Small intestine (tissue), 7 donors: ENCODE measurements at regions not wholly inside any gene's neighbourhood (a gene's known extent, or its start where the extent isn't known, plus 50 kb on each side); places are given as distances from the start of the nearest gene placed in this dataset.

Experiments used
- DNase-seq, 2 donors: peaks; one replicate each; pipeline versions ENCODE4 v3.0.0 to v3.0.0-alpha.2; 2013
- FAIRE-seq: peaks from 2 replicates; lab custom pipeline; 2012; peaks lifted over from hg19 to GRCh38; lab: Jason Lieb, UNC
- H3K27ac ChIP-seq, 3 donors: one replicate each; pipeline ENCODE4 v1.5.1; 2013; ENCODE audit warnings: low read length in 2 of 3, mild to moderate bottlenecking in 2 of 3, control low read depth in 1 of 3, inconsistent platforms in 1 of 3, low read depth in 1 of 3, moderate library complexity in 1 of 3
- H3K27me3 ChIP-seq, 3 donors: one replicate each; pipeline ENCODE4 v1.6.1; 2013; ENCODE audit warnings: low read length in 3 of 3, inconsistent platforms in 1 of 3; ENCODE audit not compliant: control insufficient read depth in 3 of 3, insufficient read depth in 3 of 3
- H3K36me3 ChIP-seq, 3 donors: one replicate each; pipeline ENCODE4 v1.6.1; 2013; ENCODE audit warnings: low read length in 3 of 3, inconsistent platforms in 1 of 3, low read depth in 1 of 3, mild to moderate bottlenecking in 1 of 3, moderate library complexity in 1 of 3; ENCODE audit not compliant: control insufficient read depth in 3 of 3, insufficient read depth in 2 of 3
- H3K4me1 ChIP-seq, 3 donors: one replicate each; pipeline ENCODE4 v1.6.1; 2013; ENCODE audit warnings: low read length in 2 of 3, inconsistent platforms in 1 of 3, low read depth in 1 of 3, mild to moderate bottlenecking in 1 of 3, moderate library complexity in 1 of 3; ENCODE audit not compliant: control insufficient read depth in 3 of 3, insufficient read depth in 2 of 3
- H3K4me3 ChIP-seq, 3 donors: one replicate each; pipeline ENCODE4 v1.5.1; 2013; ENCODE audit warnings: low read length in 3 of 3, control low read depth in 1 of 3, inconsistent platforms in 1 of 3, low read depth in 1 of 3, mild to moderate bottlenecking in 1 of 3, moderate library complexity in 1 of 3
- H3K9me3 ChIP-seq, 2 donors: one replicate each; pipeline ENCODE4 v1.6.1; 2013; ENCODE audit warnings: low read depth in 1 of 2, low read length in 1 of 2; ENCODE audit not compliant: control insufficient read depth in 2 of 2, insufficient read depth in 1 of 2
- WGBS, 3 donors: extraction: QIAGEN DNeasy Blood & Tissue Kit; methylation state at CpG; one replicate each; pipeline ENCODE4 v1.1.7; 2013; 5-methylcytosine and 5-hydroxymethylcytosine counted together
- donor health status: healthy with polysubstance abuse.
- donor health status: control.
- donor health status: control.
- donor health status: Bipolar disorder and iron deficiency.
- donor health status: healthy.

DNA sequence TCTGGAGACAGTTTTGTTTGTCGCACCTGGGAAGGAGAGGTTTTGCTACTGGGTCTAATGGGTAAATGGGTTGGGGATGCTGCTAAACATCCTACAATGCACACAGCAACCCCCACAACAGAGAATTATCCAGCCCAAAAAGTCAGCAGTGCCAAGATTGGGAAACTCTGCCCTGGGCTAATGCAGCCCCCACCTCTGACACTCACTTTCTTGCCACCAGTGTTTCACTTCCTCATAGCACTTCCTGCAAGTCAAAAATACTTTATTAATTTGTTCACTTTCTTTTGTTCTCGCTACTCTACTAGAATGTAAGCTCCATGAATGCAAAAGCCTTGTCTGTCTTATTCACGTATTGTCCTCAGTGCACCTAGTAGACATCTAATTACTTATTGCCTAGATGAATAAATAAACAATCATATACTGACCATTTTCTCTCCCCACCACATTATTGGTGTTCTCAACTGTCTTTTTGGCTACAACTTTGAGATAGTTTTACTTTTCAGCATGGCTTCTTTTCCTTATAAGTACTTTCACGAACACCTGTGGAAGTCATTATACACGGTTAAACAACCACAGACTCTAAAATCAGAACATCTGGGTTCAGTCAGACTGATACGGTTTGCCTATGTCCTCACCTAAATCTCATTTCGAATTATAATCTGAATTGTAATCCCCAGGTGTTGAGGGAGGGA lies 82.0 kb upstream of the PITX2 start:
- Histone ChIP-seq H3K27me3 (peaks cover 0 to 2% (median 0%) of the 10 kb centered on the region in 3 donors), H3K4me3 (no peak overlapping the region), H3K27ac (no peak overlapping the region), H3K9me3 (no peaks in the 10 kb centered on the region), H3K36me3 (no peaks in the 10 kb centered on the region), H3K4me1 (no peaks in the 10 kb centered on the region)
- 72 to 81% (median 79%) methylated on average over 7 of the region's 7 CpGs for WGBS, 3 donors
- FAIRE-seq, result no peak
- DNase-seq, result no peak

DNA sequence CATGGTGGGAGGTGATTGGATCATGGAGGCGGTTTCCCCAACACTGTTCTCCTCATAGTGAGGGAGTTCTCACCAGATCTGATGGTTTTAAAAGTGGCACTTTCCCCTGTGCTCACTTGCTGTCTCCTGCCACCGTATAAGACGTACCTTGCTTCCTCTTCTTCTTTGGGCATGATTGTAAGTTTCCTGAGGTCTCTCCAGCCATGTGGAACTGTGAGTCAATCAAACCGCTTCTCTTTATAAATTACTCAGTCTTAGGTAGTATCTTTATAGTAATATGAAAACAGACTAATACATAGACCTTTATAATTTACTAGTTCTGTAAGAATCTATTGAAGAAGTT lies 82.5 kb upstream of the PITX2 start:
- no peak overlapping the region for H3K27ac ChIP-seq
- no peaks in the 10 kb centered on the region for H3K9me3 ChIP-seq
- H3K4me3 ChIP-seq, result no peak overlapping the region
- no peaks in the 10 kb centered on the region for H3K36me3 ChIP-seq
- WGBS, 3 donors, result 84 to 94% (median 91%) methylated on average over 4 of the region's 4 CpGs
- no peaks in the 10 kb centered on the region for H3K4me1 ChIP-seq
- no peak for DNase-seq
- H3K27me3 ChIP-seq, result peaks cover 0 to 2% (median 0%) of the 10 kb centered on the region in 3 donors
- FAIRE-seq, result no peak

DNA sequence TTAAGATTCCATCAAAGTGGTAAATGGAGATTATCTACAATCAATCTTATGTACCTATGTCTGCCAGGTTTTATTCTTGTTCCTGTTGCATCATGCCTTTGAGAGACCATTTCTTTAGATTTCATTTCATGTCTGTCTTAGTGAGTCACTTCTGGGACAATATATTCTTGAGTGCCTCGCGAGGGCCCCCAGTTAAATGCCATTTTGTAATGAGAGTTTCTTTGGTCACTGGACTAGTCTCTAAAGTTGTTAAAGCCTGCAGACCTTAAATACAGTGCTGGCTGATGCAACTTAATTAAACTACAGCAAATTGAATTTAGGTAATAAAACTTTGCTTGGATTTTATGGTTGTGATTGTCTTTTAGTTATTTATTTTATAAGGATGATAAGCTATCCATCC lies 87.2 kb upstream of the PITX2 start:
- H3K4me3 ChIP-seq, result no peak overlapping the region
- 88 to 90% (median 90%) methylated on average over 2 of the region's 2 CpGs for WGBS, 3 donors
- FAIRE-seq (no peak), DNase-seq (no peak)
- H3K27me3 ChIP-seq, result no peaks in the 10 kb centered on the region
- H3K9me3 ChIP-seq, result no peaks in the 10 kb centered on the region
- no peaks in the 10 kb centered on the region for H3K4me1 ChIP-seq
- H3K36me3 ChIP-seq, result no peaks in the 10 kb centered on the region
- H3K27ac ChIP-seq, result no peak overlapping the region

DNA sequence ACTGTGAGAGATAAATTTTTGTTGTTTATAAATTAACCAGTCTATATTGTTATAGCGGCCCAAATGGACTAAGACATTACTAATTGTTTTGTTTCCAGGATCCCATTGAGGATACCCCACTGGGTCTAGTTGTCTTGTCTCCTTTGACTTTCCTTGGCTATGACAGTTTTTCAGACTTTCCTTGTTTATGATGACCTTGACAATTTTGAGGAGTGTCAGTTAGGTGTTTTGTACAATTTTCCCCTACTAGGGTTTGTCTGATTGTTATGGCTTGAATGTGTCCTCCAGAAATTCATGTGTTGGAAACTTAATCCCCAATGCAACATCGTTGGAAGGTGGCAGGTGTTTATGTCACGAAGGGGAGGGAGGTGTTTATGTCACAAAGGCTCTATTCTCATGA lies 89.6 kb upstream of the PITX2 start:
- Histone ChIP-seq H3K4me1 (no peaks in the 10 kb centered on the region), H3K27me3 (no peaks in the 10 kb centered on the region), H3K27ac (no peak overlapping the region), H3K9me3 (no peaks in the 10 kb centered on the region), H3K36me3 (no peaks in the 10 kb centered on the region), H3K4me3 (no peak overlapping the region)
- DNase-seq (no peak), FAIRE-seq (no peak)
- WGBS, 3 donors, result 77 to 83% (median 78%) methylated on average over 3 of the region's 3 CpGs

DNA sequence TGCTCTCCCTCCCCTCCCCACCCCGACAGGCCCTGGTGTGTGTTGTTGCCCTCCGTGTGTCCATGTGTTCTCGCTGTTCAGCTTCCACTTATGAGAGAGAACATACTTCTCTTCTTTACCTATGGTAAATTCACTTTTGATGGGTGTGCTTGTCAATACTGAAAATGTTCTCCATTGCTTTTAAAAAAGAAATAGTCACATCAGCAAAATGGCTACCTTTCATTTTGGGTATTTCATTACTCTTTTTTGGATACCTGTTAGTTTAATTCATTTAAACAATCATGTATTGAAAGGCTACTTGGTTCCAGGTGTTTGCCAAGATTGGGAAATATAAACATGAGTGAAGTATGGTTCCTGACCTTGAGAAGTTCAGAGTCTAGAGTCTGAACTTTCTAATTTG lies 107.4 kb upstream of the PITX2 start:
- Histone ChIP-seq H3K4me1 (no peaks in the 10 kb centered on the region), H3K9me3 (no peaks in the 10 kb centered on the region), H3K27ac (no peak overlapping the region), H3K4me3 (no peak overlapping the region), H3K27me3 (peaks cover 0 to 3% (median 0%) of the 10 kb centered on the region in 3 donors), H3K36me3 (no peaks in the 10 kb centered on the region)
- FAIRE-seq (no peak), DNase-seq (no peak)
- 72 to 87% (median 80%) methylated on average over 3 of the region's 3 CpGs for WGBS, 3 donors

DNA sequence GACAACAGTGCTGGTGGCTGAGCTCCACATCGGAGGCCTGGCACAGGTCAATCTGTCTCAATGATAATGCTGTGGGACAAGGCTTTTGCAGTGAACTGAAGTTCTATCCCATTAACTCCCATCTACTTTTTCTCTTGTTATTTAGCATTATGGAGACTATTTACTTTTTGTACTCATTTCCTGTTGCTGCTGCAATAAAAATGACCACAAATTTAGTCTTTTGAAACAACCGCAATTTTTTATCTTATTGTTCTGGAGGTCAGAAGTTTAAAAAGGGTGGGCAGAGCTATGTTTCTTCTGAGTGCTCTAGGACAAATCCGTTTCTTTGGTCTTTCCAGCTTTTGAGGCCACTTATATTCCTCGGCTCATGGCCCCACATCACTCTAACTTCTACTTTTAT lies 111.0 kb upstream of the PITX2 start:
- no peak for FAIRE-seq
- 67 to 74% (median 70%) methylated on average over 4 of the region's 4 CpGs for WGBS, 3 donors
- no peaks in the 10 kb centered on the region for H3K9me3 ChIP-seq

DNA sequence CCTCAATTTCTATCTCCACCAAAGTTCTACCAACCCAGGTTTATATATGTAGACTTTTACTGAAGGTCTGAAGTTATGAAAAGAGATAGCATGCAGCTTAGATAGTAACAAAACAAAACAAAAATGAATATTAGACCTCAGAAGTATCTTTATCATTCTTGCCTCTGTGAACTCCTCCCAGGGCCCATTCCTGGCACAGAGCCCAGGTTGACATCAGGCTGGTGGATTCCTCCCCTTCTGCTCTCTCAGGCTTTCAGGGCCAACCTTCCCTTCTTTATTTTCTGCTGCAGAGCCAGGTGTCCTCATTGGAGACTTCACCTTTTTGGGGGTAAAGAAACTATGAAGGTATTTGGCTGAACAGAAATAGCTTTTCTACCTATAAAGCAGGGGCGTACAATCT lies 112.8 kb upstream of the PITX2 start:
- H3K4me3 ChIP-seq, result no peak overlapping the region
- DNase-seq (peak in 1 of 2 donors; percentile 5), FAIRE-seq (no peak)
- no peaks in the 10 kb centered on the region for H3K9me3 ChIP-seq
- 83 to 90% (median 88%) methylated on average over 1 of the region's 1 CpG for WGBS, 3 donors
- H3K4me1 ChIP-seq, result no peaks in the 10 kb centered on the region
- H3K27ac ChIP-seq, result no peak overlapping the region
- H3K36me3 ChIP-seq, result no peaks in the 10 kb centered on the region
- peaks cover 0 to 3% (median 1%) of the 10 kb centered on the region in 3 donors for H3K27me3 ChIP-seq

More for the DNA sequence above, 111.0 kb upstream of the PITX2 start:
- Histone ChIP-seq H3K36me3 (no peaks in the 10 kb centered on the region), H3K4me3 (no peak overlapping the region), H3K4me1 (no peaks in the 10 kb centered on the region), H3K27ac (no peak overlapping the region), H3K27me3 (peaks cover 0 to 3% (median 1%) of the 10 kb centered on the region in 3 donors)
- no peak for DNase-seq

DNA sequence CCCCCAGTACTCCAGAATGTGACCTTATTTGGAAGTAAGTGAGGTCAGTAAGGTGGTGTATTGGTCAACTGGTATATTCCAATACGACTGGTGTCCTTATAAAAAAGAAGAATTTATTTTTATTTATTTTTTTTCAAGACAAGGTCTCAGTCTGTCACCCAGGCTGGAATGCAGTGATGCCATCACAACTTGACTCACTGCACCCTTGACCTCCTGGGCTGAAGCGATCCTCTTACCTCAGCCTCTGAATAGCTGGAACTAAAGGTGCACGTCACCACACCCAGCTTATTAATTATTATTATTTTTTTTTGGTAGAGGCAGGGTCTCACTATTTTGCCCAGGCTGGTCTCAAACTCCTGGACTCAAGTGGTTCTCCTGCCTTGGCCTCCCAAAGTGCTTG lies 115.1 kb upstream of the PITX2 start:
- no peak for DNase-seq
- Histone ChIP-seq H3K27ac (no peak overlapping the region), H3K36me3 (no peaks in the 10 kb centered on the region), H3K4me3 (no peak overlapping the region), H3K4me1 (no peaks in the 10 kb centered on the region), H3K27me3 (peaks cover 0 to 3% (median 1%) of the 10 kb centered on the region in 3 donors), H3K9me3 (no peaks in the 10 kb centered on the region)
- FAIRE-seq, result no peak
- WGBS, 3 donors, result 68 to 85% (median 79%) methylated on average over 3 of the region's 3 CpGs

DNA sequence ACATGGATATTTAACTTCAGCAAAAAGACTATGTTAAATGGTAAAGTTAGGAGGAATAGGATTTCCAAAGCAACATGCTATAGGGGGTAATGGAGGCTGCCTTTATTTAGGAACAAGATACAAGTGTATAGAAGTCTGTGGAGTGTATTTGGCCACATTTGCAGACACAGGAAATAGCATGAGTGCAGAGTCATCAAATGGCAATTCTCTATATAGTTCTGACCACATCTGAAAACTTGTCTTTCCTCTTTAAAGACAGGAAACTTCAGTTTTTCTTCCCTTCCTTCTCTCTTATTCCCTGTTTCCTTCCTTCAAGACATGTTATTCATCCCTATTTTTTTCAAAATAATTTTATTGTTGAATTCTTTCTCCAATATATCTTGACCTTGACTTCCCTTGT lies 119.3 kb upstream of the PITX2 start:
- DNase-seq (no peak), FAIRE-seq (no peak)
- Histone ChIP-seq H3K36me3 (no peaks in the 10 kb centered on the region), H3K9me3 (no peaks in the 10 kb centered on the region), H3K4me3 (no peak overlapping the region), H3K4me1 (no peaks in the 10 kb centered on the region), H3K27me3 (no peaks in the 10 kb centered on the region), H3K27ac (no peak overlapping the region)
